H1 (cell line): ENCODE measurements at regions not wholly inside any gene's neighbourhood (a gene's known extent, or its start where the extent isn't known, plus 50 kb on each side); places are given as distances from the start of the nearest gene placed in this dataset.
"Not testable (repeated sequence)": the region's sequence is repeated elsewhere in the genome, so short reads cannot be mapped to it uniquely, and the experiment has no call there.

Experiments
- CTCF ChIA-PET: fragments of 300-600 bp; sonication (Branson Sonifier 250); formaldehyde crosslinking; loops from one replicate; lab custom pipeline; 2021; ENCODE audit not compliant: partially characterized antibody; lab: Charles Lee
- POLR2A ChIA-PET: fragments of 300-600 bp; sonication (Branson Sonifier 250); formaldehyde crosslinking; loops from one replicate; lab custom pipeline; 2021; ENCODE audit warnings: inconsistent platforms; ENCODE audit not compliant: partially characterized antibody; lab: Charles Lee
- DNase-seq, 2 experiments: peaks; one replicate each; pipeline versions ENCODE4 v3.0.0 to v3.0.0-alpha.2; 2010 to 2022; ENCODE audit warnings: low spot score in 2 of 2, low read depth in 1 of 2, mixed read lengths in 1 of 2
- FAIRE-seq: peaks from 2 replicates; lab custom pipeline; 2011; peaks lifted over from hg19 to GRCh38; lab: Jason Lieb, UNC
- H2AFZ ChIP-seq: 2 replicates; pipeline ENCODE4 v1.8.1; 2012; ENCODE audit warnings: low read length, inconsistent platforms
- H2AK5ac ChIP-seq: 2 replicates; pipeline ENCODE4 v1.6.1; 2013; ENCODE audit warnings: low read depth, low read length
- H2BK120ac ChIP-seq: replicated peaks from 2 replicates; pipeline ENCODE3; 2013; ENCODE audit warnings: low read depth, low read length, inconsistent platforms
- H2BK12ac ChIP-seq: 2 replicates; pipeline ENCODE4 v1.6.1; 2013; ENCODE audit warnings: low read depth, low read length
- H2BK15ac ChIP-seq: 2 replicates; pipeline ENCODE4 v1.6.1; 2013; ENCODE audit warnings: low read length
- H2BK20ac ChIP-seq: 2 replicates; pipeline ENCODE4 v1.6.1; 2013; ENCODE audit warnings: low read length
- H2BK5ac ChIP-seq: 2 replicates; pipeline ENCODE4 v1.6.1; 2013; ENCODE audit warnings: low read depth, low read length
- H3K14ac ChIP-seq: 2 replicates; pipeline ENCODE4 v1.6.1; 2013; ENCODE audit warnings: inconsistent platforms; ENCODE audit not compliant: insufficient read length
- H3K18ac ChIP-seq: 2 replicates; pipeline ENCODE4 v1.6.1; 2013; ENCODE audit warnings: low read length; ENCODE audit errors: extremely low read depth
- H3K23ac ChIP-seq: 2 replicates; pipeline ENCODE4 v1.6.1; 2013; ENCODE audit warnings: inconsistent platforms; ENCODE audit not compliant: insufficient read length
- H3K23me2 ChIP-seq: 2 replicates; pipeline ENCODE4 v1.6.1; 2013; ENCODE audit warnings: low read depth, low read length
- H3K27ac ChIP-seq: 2 replicates; pipeline ENCODE4 v1.6.1; 2011; ENCODE audit warnings: low read depth, low read length, inconsistent platforms
- H3K27me3 ChIP-seq, 4 experiments: replicated peaks in 1 of 4; 1 replicate in 1 of 4; 2 replicates in 3 of 4; pipeline versions ENCODE4 v1.6.1 to v1.8.1; 2011 to 2013; ENCODE audit warnings: low read length in 3 of 4, mild to moderate bottlenecking in 3 of 4, inconsistent platforms in 2 of 4, mixed read lengths in 2 of 4, moderate library complexity in 1 of 4; ENCODE audit not compliant: control insufficient read depth in 3 of 4, insufficient read depth in 3 of 4; ENCODE audit errors: extremely low read depth in 1 of 4
- H3K36me3 ChIP-seq, 4 experiments: 2 replicates each; pipeline versions ENCODE4 v1.6.1 to v1.8.1; 2011 to 2013; ENCODE audit warnings: mild to moderate bottlenecking in 4 of 4, low read length in 3 of 4, moderate library complexity in 2 of 4, control low read depth in 1 of 4, inconsistent platforms in 1 of 4; ENCODE audit not compliant: insufficient read depth in 4 of 4, control insufficient read depth in 2 of 4
- H3K4ac ChIP-seq: replicated peaks from 2 replicates; pipeline ENCODE3; 2013; ENCODE audit warnings: low read length, low read depth, mixed read lengths, inconsistent platforms; ENCODE audit not compliant: insufficient read length
- H3K4me1 ChIP-seq, 4 experiments: replicated peaks in 1 of 4; 1 replicate in 1 of 4; 2 replicates in 3 of 4; pipeline versions ENCODE4 v1.6.1 to v1.8.1; 2011 to 2013; ENCODE audit warnings: low read length in 3 of 4, inconsistent platforms in 2 of 4, mixed read lengths in 1 of 4; ENCODE audit not compliant: insufficient read depth in 4 of 4, control insufficient read depth in 3 of 4
- H3K4me2 ChIP-seq, 2 experiments: 2 replicates each; pipeline versions ENCODE4 v1.6.1 to v1.8.1; 2011 to 2013; ENCODE audit warnings: low read depth in 2 of 2, low read length in 2 of 2, control low read depth in 1 of 2, inconsistent platforms in 1 of 2, mild to moderate bottlenecking in 1 of 2; ENCODE audit not compliant: insufficient read depth in 1 of 2
- H3K4me3 ChIP-seq, 4 experiments: fragments of 200-600, 300-600 bp in 1 of 4; sonication (generic), shearing (Covaris generic), sonication (Bioruptor Twin) in 1 of 4; 2 replicates each; pipeline versions ENCODE4 v1.5.1 to v1.8.1; 2011 to 2016; ENCODE audit warnings: low read length in 4 of 4, low read depth in 3 of 4, control low read depth in 2 of 4, inconsistent platforms in 2 of 4, mild to moderate bottlenecking in 2 of 4, mixed read lengths in 1 of 4, moderate library complexity in 1 of 4; ENCODE audit not compliant: insufficient read depth in 2 of 4; ENCODE audit errors: extremely low read depth in 1 of 4
- H3K56ac ChIP-seq: replicated peaks from 2 replicates; pipeline ENCODE3; 2013; ENCODE audit warnings: low read depth, mild to moderate bottlenecking, mixed read lengths, low read length, inconsistent platforms; ENCODE audit not compliant: insufficient read length
- H3K79me1 ChIP-seq: 2 replicates; pipeline ENCODE4 v1.6.1; 2013; ENCODE audit warnings: low read depth, low read length, control low read depth
- H3K79me2 ChIP-seq, 2 experiments: 2 replicates each; pipeline versions ENCODE4 v1.6.1 to v1.8.1; 2012 to 2013; ENCODE audit warnings: low read length in 2 of 2, mild to moderate bottlenecking in 2 of 2, inconsistent platforms in 1 of 2; ENCODE audit not compliant: insufficient read depth in 2 of 2, control insufficient read depth in 1 of 2
- H3K9ac ChIP-seq, 4 experiments: replicated peaks in 1 of 4; 1 replicate in 1 of 4; 2 replicates in 3 of 4; pipeline versions ENCODE4 v1.6.1 to v1.8.1; 2011 to 2013; ENCODE audit warnings: low read depth in 3 of 4, low read length in 3 of 4, control low read depth in 2 of 4, mild to moderate bottlenecking in 2 of 4, moderate library complexity in 2 of 4, inconsistent platforms in 1 of 4; ENCODE audit errors: extremely low read depth in 1 of 4
- H3K9me3 ChIP-seq, 2 experiments: 2 replicates each; pipeline versions ENCODE4 v1.6.1 to v1.8.1; 2012 to 2013; ENCODE audit warnings: mild to moderate bottlenecking in 2 of 2, moderate library complexity in 2 of 2, control low read depth in 1 of 2, inconsistent platforms in 1 of 2, low read depth in 1 of 2, low read length in 1 of 2, mixed read lengths in 1 of 2; ENCODE audit not compliant: insufficient read depth in 2 of 2
- H4K20me1 ChIP-seq, 2 experiments: replicated peaks in 1 of 2; 2 replicates each; pipeline versions ENCODE3 to v1.8.1; 2011 to 2013; ENCODE audit warnings: inconsistent platforms in 2 of 2, low read length in 2 of 2, mild to moderate bottlenecking in 1 of 2; ENCODE audit not compliant: insufficient read depth in 2 of 2, control insufficient read depth in 1 of 2
- H4K5ac ChIP-seq: 2 replicates; pipeline ENCODE4 v1.6.1; 2013; ENCODE audit warnings: low read length, low read depth, mixed read lengths, inconsistent platforms; ENCODE audit not compliant: insufficient read length
- H4K8ac ChIP-seq: 2 replicates; pipeline ENCODE4 v1.8.0; 2013; ENCODE audit warnings: mild to moderate bottlenecking, moderate library complexity, low read length, inconsistent platforms; ENCODE audit not compliant: insufficient read depth; ENCODE audit errors: extremely low read depth
- H4K91ac ChIP-seq: replicated peaks from 2 replicates; pipeline ENCODE3; 2013; ENCODE audit warnings: low read length, mixed read lengths, inconsistent platforms; ENCODE audit not compliant: insufficient read length
- CBX8 ChIP-seq: fragments of 300-800, 300-1000 bp; sonication (generic); IDR thresholded peaks from 2 replicates; pipeline ENCODE4 v1.7.1; 2016; ENCODE audit warnings: low read depth, low read length, borderline replicate concordance
- GABPA ChIP-seq: IDR thresholded peaks from 2 replicates; pipeline ENCODE4 v1.6.1; 2011; ENCODE audit warnings: mild to moderate bottlenecking, low read length, moderate library complexity, borderline replicate concordance; ENCODE audit not compliant: insufficient read depth
- JUN ChIP-seq: IDR thresholded peaks from 2 replicates; pipeline ENCODE4 v1.6.1; 2011; ENCODE audit warnings: low read depth, mild to moderate bottlenecking, improper control_type of control experiment, low read length
- NANOG ChIP-seq: IDR thresholded peaks from 2 replicates; pipeline ENCODE4 v1.6.1; 2011; ENCODE audit warnings: low read length, low read depth, mild to moderate bottlenecking, inconsistent platforms; ENCODE audit not compliant: insufficient read depth, poor library complexity, severe bottlenecking
- PHF8 ChIP-seq: fragments of 200-600 bp; sonication (generic); conservative IDR thresholded peaks from 2 replicates; pipeline ENCODE4 v1.7.1; 2012; ENCODE audit warnings: low read depth, mild to moderate bottlenecking, inconsistent platforms, low read length, moderate library complexity
- WGBS, 2 experiments: shearing (Covaris generic) in 1 of 2; methylation state at CpG; one replicate each; pipeline versions ENCODE4 v1.1.6 to v1.1.7; 2013 to 2015; ENCODE audit warnings: low lambda C conversion rate in 2 of 2, mixed read lengths in 2 of 2, inconsistent platforms in 1 of 2, low coverage in 1 of 2, missing lambda C conversion rate in 1 of 2; ENCODE audit not compliant: insufficient replicate concordance in 2 of 2, insufficient coverage in 1 of 2, insufficient read length in 1 of 2; ENCODE audit errors: extremely low coverage in 1 of 2, missing lambda C conversion rate in 1 of 2; 5-methylcytosine and 5-hydroxymethylcytosine counted together
- TF ChIP-seq, protein P1 (sequence below): IDR thresholded peaks from 2 replicates; pipeline ENCODE4 v1.6.1; 2012; ENCODE audit warnings: inconsistent platforms

GRCh38 chr15:75770131-75770530 is 57.5 kb upstream of the CSPG4 start (continued):
- TF ChIP-seq, protein P1, sequence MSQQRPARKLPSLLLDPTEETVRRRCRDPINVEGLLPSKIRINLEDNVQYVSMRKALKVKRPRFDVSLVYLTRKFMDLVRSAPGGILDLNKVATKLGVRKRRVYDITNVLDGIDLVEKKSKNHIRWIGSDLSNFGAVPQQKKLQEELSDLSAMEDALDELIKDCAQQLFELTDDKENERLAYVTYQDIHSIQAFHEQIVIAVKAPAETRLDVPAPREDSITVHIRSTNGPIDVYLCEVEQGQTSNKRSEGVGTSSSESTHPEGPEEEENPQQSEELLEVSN, result no peak
- no peak for TF ChIP-seq GABPA
- no peak for TF ChIP-seq CBX8
- no peak for TF ChIP-seq JUN
- TF ChIP-seq PHF8, result no peak
- TF ChIP-seq NANOG, result no peak
- TF ChIP-seq, all 59 proteins: peak for 0

DNA sequence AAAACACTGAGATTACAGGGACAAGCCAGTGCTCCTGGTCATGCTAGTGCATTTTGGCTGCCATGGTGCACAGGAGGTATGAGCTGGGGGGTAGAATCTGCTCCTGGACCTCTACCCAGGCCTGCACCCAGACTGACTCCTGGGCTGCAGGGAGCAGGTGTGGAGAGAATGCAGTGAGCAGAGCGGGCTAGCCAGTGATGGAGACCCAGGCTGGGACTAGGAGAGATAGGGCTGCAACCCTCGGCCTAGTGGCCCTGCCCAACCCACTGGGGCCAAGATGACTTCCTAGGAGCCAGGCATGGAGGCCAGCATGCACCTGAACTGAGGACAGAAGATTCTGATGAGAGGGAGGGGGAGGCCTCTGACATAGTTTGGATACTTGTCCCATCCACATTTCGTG is 55.9 kb upstream of the CSPG4 start:
- H3K23me2 ChIP-seq, H4K5ac ChIP-seq, H2AK5ac ChIP-seq, H2BK12ac ChIP-seq, H3K14ac ChIP-seq, H3K23ac ChIP-seq, H3K27me3 ChIP-seq, H3K79me2 ChIP-seq, H2BK20ac ChIP-seq, H2AFZ ChIP-seq, H3K4me2 ChIP-seq, H3K36me3 ChIP-seq, H4K20me1 ChIP-seq, H3K9me3 ChIP-seq, H4K8ac ChIP-seq, H2BK5ac ChIP-seq, H3K27ac ChIP-seq, H3K9ac ChIP-seq, H3K18ac ChIP-seq, POLR2A ChIA-PET, H2BK120ac ChIP-seq, FAIRE-seq, H4K91ac ChIP-seq, H3K4me3 ChIP-seq, DNase-seq, H3K4ac ChIP-seq, H3K56ac ChIP-seq, H3K79me1 ChIP-seq, H3K4me1 ChIP-seq: not testable (repeated sequence)
- CTCF ChIA-PET, result interaction anchor here (1.7 to 2.1 kb wide), 4 partner anchors 18 to 82 kb away, joined by 5 to 9 read pairs (median 6); no protein-coding TSS in a partner anchor
- 0 out of 2 replicates have a peak overlapping the region, but pooled peaks have one; percentile 61 for H2BK15ac ChIP-seq
- WGBS, 2 experiments, result 90% methylated on average over 3 of the region's 3 CpGs; no CpG with 5 or more reads in 1 of the 2 experiments
